Kidney (tissue), 13 donors: ENCODE measurements at regions not wholly inside any gene's neighbourhood (a gene's known extent, or its start where the extent isn't known, plus 50 kb on each side); places are given as distances from the start of the nearest gene placed in this dataset.

Experiments
- DNase-seq, 5 donors: peaks; one replicate each; pipeline ENCODE4 v3.0.0-alpha.2; 2013 to 2020
- FAIRE-seq: peaks from 2 replicates; lab custom pipeline; 2012; peaks lifted over from hg19 to GRCh38; lab: Jason Lieb, UNC
- H3K27ac ChIP-seq, 2 donors: one replicate each; pipeline ENCODE4 v1.7.0; 2013; ENCODE audit warnings: low read depth in 2 of 2, low read length in 2 of 2, inconsistent platforms in 1 of 2
- H3K27me3 ChIP-seq: one replicate; pipeline ENCODE4 v1.7.1; 2013; ENCODE audit warnings: low read length, inconsistent platforms; ENCODE audit not compliant: control insufficient read depth, insufficient read depth
- H3K36me3 ChIP-seq, 3 donors: one replicate each; pipeline versions ENCODE4 v1.7.0 to v1.7.1; 2013; ENCODE audit warnings: low read length in 3 of 3, control low read depth in 1 of 3, inconsistent platforms in 1 of 3; ENCODE audit not compliant: insufficient read depth in 3 of 3, control insufficient read depth in 2 of 3
- H3K4me1 ChIP-seq, 3 donors: one replicate each; pipeline versions ENCODE4 v1.7.0 to v1.7.1; 2013; ENCODE audit warnings: low read length in 3 of 3, inconsistent platforms in 1 of 3, low read depth in 1 of 3; ENCODE audit not compliant: control insufficient read depth in 2 of 3, insufficient read depth in 2 of 3
- H3K4me3 ChIP-seq, 3 donors: one replicate each; pipeline versions ENCODE4 v1.7.0 to v1.8.1; 2013; ENCODE audit warnings: low read length in 3 of 3, control low read depth in 1 of 3, inconsistent platforms in 1 of 3
- H3K9ac ChIP-seq, 3 donors: one replicate each; pipeline versions ENCODE4 v1.7.0 to v1.7.1; 2013; ENCODE audit warnings: low read length in 3 of 3, control low read depth in 1 of 3, inconsistent platforms in 1 of 3
- H3K9me3 ChIP-seq, 3 donors: one replicate each; pipeline versions ENCODE4 v1.7.0 to v1.7.1; 2013; ENCODE audit warnings: low read length in 3 of 3, control low read depth in 1 of 3, inconsistent platforms in 1 of 3; ENCODE audit not compliant: control insufficient read depth in 2 of 3, insufficient read depth in 1 of 3
- intact Hi-C: fragments of 100-400 bp; cut with DNase I; formaldehyde crosslinking; loops from one replicate; pipeline ENCODE4 v1.11.1; 2022
- TF ChIP-seq, protein P1 (sequence below): IDR thresholded peaks from 3 replicates; pipeline ENCODE4 v1.5.1; 2012; ENCODE audit warnings: mild to moderate bottlenecking, moderate library complexity, borderline replicate concordance; ENCODE audit not compliant: insufficient read depth; ENCODE audit errors: extremely low read depth
- donor health status: control.
- donor health status: control.
- donor health status: control.
- donor health status: control.
- donor health status: control.
- donor health status: DM: yes; HTN: yes; CAD: no.
- donor health status: Normal renal cell carcinoma (clear cell type).

DNA sequence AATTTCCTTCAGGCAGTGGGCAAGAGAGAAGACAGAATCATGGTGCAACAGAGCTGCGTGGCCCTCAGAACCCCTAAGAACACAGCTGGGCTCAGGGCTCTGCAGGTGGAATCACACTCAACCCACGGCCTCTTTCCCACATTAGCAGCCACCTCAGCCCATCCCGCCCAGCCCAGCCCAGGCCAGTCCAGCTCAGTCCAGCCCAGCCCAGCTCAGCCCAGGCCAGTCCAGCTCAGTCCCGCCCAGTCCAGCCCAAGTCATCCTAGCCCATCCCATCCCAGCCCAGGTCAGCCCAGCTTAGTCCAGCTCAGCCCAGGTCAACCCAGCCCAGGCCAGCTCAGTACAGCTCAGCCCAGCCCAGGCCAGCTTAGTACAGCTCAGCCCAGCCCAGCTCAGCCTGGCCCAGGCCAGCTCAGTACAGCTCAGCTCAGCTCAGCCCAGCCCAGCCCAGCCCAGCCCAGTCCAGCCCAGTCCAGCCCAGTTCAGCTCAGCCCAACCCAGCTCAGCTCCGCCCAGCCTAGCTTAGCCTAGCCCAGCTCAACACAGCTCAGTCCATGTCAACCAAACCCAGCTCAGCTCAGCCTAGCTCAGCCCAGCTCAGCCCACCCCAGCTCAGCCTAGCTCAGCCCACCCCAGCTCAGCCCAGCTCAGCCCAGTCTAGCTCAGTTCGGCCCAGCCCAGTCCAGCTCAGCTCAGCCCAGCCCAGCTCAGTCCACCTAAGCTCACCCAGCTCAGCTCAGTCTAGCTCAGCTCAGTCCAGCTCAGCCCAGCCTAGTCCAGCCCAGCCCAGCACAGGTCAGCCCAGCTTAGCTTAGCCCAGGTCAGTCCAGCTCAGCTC lies 183.1 kb downstream of the TMEM121 start:
- no peak for FAIRE-seq
- Histone ChIP-seq H3K9ac (no peak overlapping the region), H3K27me3 (no peaks in the 10 kb centered on the region), H3K27ac (no peak overlapping the region), H3K4me1 (no peaks in the 10 kb centered on the region), H3K9me3 (no peaks in the 10 kb centered on the region), H3K4me3 (no peak overlapping the region), H3K36me3 (no peaks in the 10 kb centered on the region)
- intact Hi-C loops: loop anchor here (10.0 kb wide), 1 partner anchor 125 kb away; no protein-coding TSS in a partner anchor
- TF ChIP-seq, protein P1, sequence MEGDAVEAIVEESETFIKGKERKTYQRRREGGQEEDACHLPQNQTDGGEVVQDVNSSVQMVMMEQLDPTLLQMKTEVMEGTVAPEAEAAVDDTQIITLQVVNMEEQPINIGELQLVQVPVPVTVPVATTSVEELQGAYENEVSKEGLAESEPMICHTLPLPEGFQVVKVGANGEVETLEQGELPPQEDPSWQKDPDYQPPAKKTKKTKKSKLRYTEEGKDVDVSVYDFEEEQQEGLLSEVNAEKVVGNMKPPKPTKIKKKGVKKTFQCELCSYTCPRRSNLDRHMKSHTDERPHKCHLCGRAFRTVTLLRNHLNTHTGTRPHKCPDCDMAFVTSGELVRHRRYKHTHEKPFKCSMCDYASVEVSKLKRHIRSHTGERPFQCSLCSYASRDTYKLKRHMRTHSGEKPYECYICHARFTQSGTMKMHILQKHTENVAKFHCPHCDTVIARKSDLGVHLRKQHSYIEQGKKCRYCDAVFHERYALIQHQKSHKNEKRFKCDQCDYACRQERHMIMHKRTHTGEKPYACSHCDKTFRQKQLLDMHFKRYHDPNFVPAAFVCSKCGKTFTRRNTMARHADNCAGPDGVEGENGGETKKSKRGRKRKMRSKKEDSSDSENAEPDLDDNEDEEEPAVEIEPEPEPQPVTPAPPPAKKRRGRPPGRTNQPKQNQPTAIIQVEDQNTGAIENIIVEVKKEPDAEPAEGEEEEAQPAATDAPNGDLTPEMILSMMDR: no peak
- DNase-seq: peak in 1 of 5 donors; percentile 74

GRCh38 chr14:105710119-105711043 lies 184.0 kb downstream of the TMEM121 start:
- Histone ChIP-seq H3K4me1 (no peaks in the 10 kb centered on the region), H3K27ac (no peak overlapping the region)
- DNase-seq: peak in 1 of 5 donors; percentile 69

GRCh38 chr14:105711044-105711620 lies 184.7 kb downstream of the TMEM121 start:
- FAIRE-seq: no peak
- intact Hi-C loops: no loop called here
- no peak overlapping the region for H3K27ac ChIP-seq
- no peak overlapping the region for H3K9ac ChIP-seq
- no peak for DNase-seq
- no peaks in the 10 kb centered on the region for H3K36me3 ChIP-seq
- no peak overlapping the region for H3K4me3 ChIP-seq
- no peaks in the 10 kb centered on the region for H3K27me3 ChIP-seq
- no peaks in the 10 kb centered on the region for H3K4me1 ChIP-seq
- TF ChIP-seq, protein P1: no peak
- H3K9me3 ChIP-seq: no peaks in the 10 kb centered on the region

More at GRCh38 chr14:105710119-105711043, 184.0 kb downstream of the TMEM121 start:
- FAIRE-seq: no peak
- Histone ChIP-seq H3K4me3 (no peak overlapping the region), H3K9me3 (no peaks in the 10 kb centered on the region), H3K27me3 (no peaks in the 10 kb centered on the region), H3K9ac (no peak overlapping the region), H3K36me3 (no peaks in the 10 kb centered on the region)
- TF ChIP-seq, protein P1: no peak
- intact Hi-C loops: no loop called here
